Upper lobe of left lung (tissue), 6 donors: ENCODE measurements at regions not wholly inside any gene's neighbourhood (a gene's known extent, or its start where the extent isn't known, plus 50 kb on each side); places are given as distances from the start of the nearest gene placed in this dataset.

Experiments used
- ATAC-seq, 2 donors: fragments of 200-7000 bp; cut with Tn5 transposase; one replicate each; pipeline ENCODE4 v1.9.1; 2022; ENCODE audit warnings: mild to moderate bottlenecking in 2 of 2, moderate library complexity in 2 of 2; ENCODE audit not compliant: low FRiP score in 2 of 2
- DNase-seq, 2 donors: peaks; one replicate each; pipeline ENCODE4 v3.0.0-alpha.2; 2019 to 2020
- H3K27ac ChIP-seq, 4 donors: fragments of 200-600 bp; sonication (generic); one replicate each; pipeline ENCODE4 v1.5.1; 2016 to 2019
- H3K27me3 ChIP-seq, 4 donors: fragments of 200-600 bp; sonication (generic); one replicate each; pipeline ENCODE4 v1.5.1; 2017 to 2019
- H3K36me3 ChIP-seq, 4 donors: fragments of 200-600 bp; sonication (generic); one replicate each; pipeline ENCODE4 v1.5.1; 2016 to 2019
- H3K4me1 ChIP-seq, 4 donors: fragments of 200-600 bp; sonication (generic); one replicate each; pipeline ENCODE4 v1.5.1; 2018 to 2019
- H3K4me3 ChIP-seq, 4 donors: fragments of 200-600 bp; sonication (generic); one replicate each; pipeline ENCODE4 v1.5.1; 2017 to 2019; ENCODE audit warnings: mild to moderate bottlenecking in 2 of 4, moderate library complexity in 1 of 4
- H3K9me3 ChIP-seq, 4 donors: fragments of 200-600 bp; sonication (generic); one replicate each; pipeline ENCODE4 v1.5.1; 2018 to 2019
- CTCF ChIP-seq, 6 experiments: fragments of 450-650 bp in 4 of 6; fragments of 200-600 bp in 2 of 6; sonication (generic) in 2 of 6; IDR thresholded peaks; one replicate each; pipeline ENCODE4 v1.5.1; 2016 to 2019; ENCODE audit warnings: antibody characterized with exemption in 6 of 6
- EP300 ChIP-seq, 4 donors: sonication (generic); formaldehyde crosslinking; IDR thresholded peaks; one replicate each; pipeline ENCODE4 v1.5.1; 2017; ENCODE audit warnings: antibody characterized with exemption in 4 of 4, control low read depth in 2 of 4
- POLR2A ChIP-seq, 4 donors: fragments of 450-650 bp; IDR thresholded peaks; one replicate each; pipeline ENCODE4 v1.5.1; 2016 to 2017; ENCODE audit warnings: antibody characterized with exemption in 4 of 4, mild to moderate bottlenecking in 2 of 4
- POLR2AphosphoS5 ChIP-seq, 2 donors: sonication (generic); formaldehyde crosslinking; IDR thresholded peaks; one replicate each; pipeline ENCODE4 v1.5.1; 2017; ENCODE audit warnings: antibody characterized with exemption in 2 of 2
- WGBS, 2 donors: methylation state at CpG; one replicate each; pipeline ENCODE4 v1.1.5; 2017 to 2018; 5-methylcytosine and 5-hydroxymethylcytosine counted together
- donor health status: DM: no; HTN: no; CAD: no; lungs with moderate emphysema.
- donor health status: DM: no; HTN: yes; CAD: no; lungs with severe emphysema.

- no peak overlapping the region for H3K4me3 ChIP-seq
- no peaks in the 10 kb centered on the region for H3K27me3 ChIP-seq
- H3K36me3 ChIP-seq, result no peaks in the 10 kb centered on the region
- H3K27ac ChIP-seq, result peak overlapping the region in 1 of 4 donors; percentile 52
- H3K9me3 ChIP-seq, result no peaks in the 10 kb centered on the region
- 74 to 78% methylated on average over 3 of the region's 3 CpGs for WGBS, 2 donors
- ATAC-seq (no peak), DNase-seq (no peak)
- no peaks in the 10 kb centered on the region for H3K4me1 ChIP-seq
- TF ChIP-seq CTCF (IDR thresholded peaks at IDR 0.05), result no peak
- TF ChIP-seq EP300 (IDR thresholded peaks at IDR 0.05), result no peak
- no peak for TF ChIP-seq POLR2AphosphoS5 (IDR thresholded peaks at IDR 0.05)
- TF ChIP-seq POLR2A (IDR thresholded peaks at IDR 0.05), result no peak
Observed at GRCh38 chr15:61655881-61656280, 404.4 kb downstream of the VPS13C start.

GRCh38 chr15:61654918-61655317 is 405.3 kb downstream of the VPS13C start:
- peak overlapping the region in 1 of 4 donors; percentile 52 for H3K27ac ChIP-seq
- H3K36me3 ChIP-seq, result no peaks in the 10 kb centered on the region
- DNase-seq (peak in 1 of 2 donors; percentile 33), ATAC-seq (peak in 1 of 2 donors; percentile 42)
- no peak for TF ChIP-seq POLR2A (IDR thresholded peaks at IDR 0.05)
- TF ChIP-seq POLR2AphosphoS5 (IDR thresholded peaks at IDR 0.05), result peak in 1 of 2 donors; percentile 19
- no peak for TF ChIP-seq EP300 (IDR thresholded peaks at IDR 0.05)
- no peak for TF ChIP-seq CTCF (IDR thresholded peaks at IDR 0.05)
- WGBS, 2 donors, result 83 to 89% methylated on average over 12 of the region's 12 CpGs
- no peaks in the 10 kb centered on the region for H3K27me3 ChIP-seq
- H3K9me3 ChIP-seq, result no peaks in the 10 kb centered on the region
- H3K4me1 ChIP-seq, result no peaks in the 10 kb centered on the region
- no peak overlapping the region for H3K4me3 ChIP-seq

GRCh38 chr15:61654002-61654740 is 406.1 kb downstream of the VPS13C start:
- no peak overlapping the region for H3K4me3 ChIP-seq
- H3K27me3 ChIP-seq, result no peaks in the 10 kb centered on the region
- TF ChIP-seq POLR2A (IDR thresholded peaks at IDR 0.05) (no peak), CTCF (IDR thresholded peaks at IDR 0.05) (no peak), EP300 (IDR thresholded peaks at IDR 0.05) (no peak), POLR2AphosphoS5 (IDR thresholded peaks at IDR 0.05) (no peak)
- H3K4me1 ChIP-seq, result no peaks in the 10 kb centered on the region
- no peak for ATAC-seq
- no peaks in the 10 kb centered on the region for H3K36me3 ChIP-seq
- 83 to 93% methylated on average over 7 to 9 of the region's 9 CpGs for WGBS, 2 donors
- no peaks in the 10 kb centered on the region for H3K9me3 ChIP-seq
- no peak for DNase-seq
- H3K27ac ChIP-seq, result peak overlapping the region in 1 of 4 donors; percentile 46

DNA sequence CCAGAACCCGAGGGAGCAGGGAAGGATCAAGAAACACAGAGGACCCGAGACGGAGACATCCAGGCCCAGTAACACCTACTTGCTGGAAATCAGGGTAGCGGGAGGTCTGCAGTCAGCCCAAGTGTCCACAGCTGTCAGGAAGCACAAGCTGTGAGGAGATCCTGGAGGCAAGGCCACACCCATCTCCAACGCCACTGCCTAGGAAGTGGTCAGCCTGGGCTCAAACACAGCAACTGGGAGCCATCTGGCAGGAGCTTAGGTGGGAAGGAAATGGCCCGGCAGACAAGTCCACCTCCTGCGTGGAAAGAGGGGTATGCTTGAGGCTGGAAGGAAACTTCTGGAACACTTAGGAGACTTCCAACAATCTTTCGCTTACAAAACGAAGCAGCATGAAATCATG is 407.1 kb downstream of the VPS13C start:
- H3K27ac ChIP-seq, result no peak overlapping the region
- H3K4me1 ChIP-seq, result no peaks in the 10 kb centered on the region
- DNase-seq, result peak in 1 of 2 donors; percentile 34
- ATAC-seq, result peak; percentile 31 to 55
- 57 to 65% methylated on average over 9 of the region's 9 CpGs for WGBS, 2 donors
- H3K9me3 ChIP-seq, result no peaks in the 10 kb centered on the region
- no peaks in the 10 kb centered on the region for H3K36me3 ChIP-seq
- TF ChIP-seq POLR2A (IDR thresholded peaks at IDR 0.05) (no peak), POLR2AphosphoS5 (IDR thresholded peaks at IDR 0.05) (peak in 1 of 2 donors; percentile 44)
- no peaks in the 10 kb centered on the region for H3K27me3 ChIP-seq
- H3K4me3 ChIP-seq, result no peak overlapping the region

DNA sequence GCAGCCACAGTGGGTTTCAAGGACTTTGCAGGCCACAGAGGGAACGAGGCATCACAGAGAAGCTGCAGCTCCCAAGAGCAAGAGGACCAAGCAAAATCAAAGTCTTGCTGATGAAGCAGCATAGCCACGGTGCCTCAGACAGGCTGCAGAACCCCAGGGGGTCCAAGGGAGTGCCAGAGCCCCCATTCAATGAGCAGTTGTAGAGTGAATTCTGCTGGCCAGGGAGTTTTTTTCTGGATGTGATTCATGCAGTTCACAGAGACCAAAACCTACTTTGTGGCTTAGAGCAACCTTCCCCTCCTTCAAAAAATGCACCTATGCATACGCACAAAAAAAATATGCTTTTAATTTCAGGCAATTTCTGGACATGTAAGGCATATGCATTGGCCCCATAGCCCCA is 409.0 kb downstream of the VPS13C start:
- WGBS, 2 donors, result 73 to 90% methylated on average over 2 to 3 of the region's 3 CpGs
- ATAC-seq (no peak), DNase-seq (no peak)
- Histone ChIP-seq H3K4me3 (no peak overlapping the region), H3K27ac (no peak overlapping the region), H3K36me3 (no peaks in the 10 kb centered on the region), H3K4me1 (no peaks in the 10 kb centered on the region), H3K9me3 (no peaks in the 10 kb centered on the region), H3K27me3 (no peaks in the 10 kb centered on the region)
- TF ChIP-seq POLR2AphosphoS5 (IDR thresholded peaks at IDR 0.05) (no peak), EP300 (IDR thresholded peaks at IDR 0.05) (no peak), CTCF (IDR thresholded peaks at IDR 0.05) (no peak), POLR2A (IDR thresholded peaks at IDR 0.05) (no peak)
